ENCODE measurements at regions not wholly inside any gene's neighbourhood (a gene's known extent, or its start where the extent isn't known, plus 50 kb on each side); places are given as distances from the start of the nearest gene placed in this dataset.

GRCh38 chr16:86823888-86824671 is 245.7 kb downstream of the FOXL1 start:
- Histone ChIP-seq H3K4me3 (no peak overlapping the region), H2AFZ (ENCODE audit: control insufficient read depth, low read depth, low read length) (no peak overlapping the region), H3K4me1 (ENCODE audit: control insufficient read depth, insufficient read depth, low read length) (no peaks in the 10 kb centered on the region), H3K36me3 (ENCODE audit: control insufficient read depth in 2 of 2, insufficient read depth in 2 of 2, low read length in 1 of 2) (no peaks in the 10 kb centered on the region), H3K27me3 (replicated peaks in 1 of 2; ENCODE audit: control insufficient read depth in 2 of 2, insufficient read depth in 2 of 2, low read length in 1 of 2) (no peaks in the 10 kb centered on the region; a peak in 2 of 4 replicates), H3K27ac (ENCODE audit: control insufficient read depth, insufficient read depth) (no peak overlapping the region), H3K79me2 (ENCODE audit: control insufficient read depth, insufficient read depth, low read length) (no peaks in the 10 kb centered on the region), H3K9ac (ENCODE audit: control insufficient read depth, insufficient read depth, low read length) (no peak overlapping the region), H4K20me1 (ENCODE audit: control insufficient read depth, insufficient read depth) (no peaks in the 10 kb centered on the region), H3K4me2 (ENCODE audit: control insufficient read depth, insufficient read depth) (no peak overlapping the region), H3K9me3 (replicated peaks; ENCODE audit: control insufficient read depth, insufficient read depth, low read length) (no peaks in the 10 kb centered on the region)
- ChIA-PET POLR2A (no interaction called here), SMC1A (ENCODE audit: uncharacterized antibody, unreplicated experiment) (no interaction called here), RAD21 (ENCODE audit: unreplicated experiment) (no interaction called here), CTCF (no interaction called here)
- FAIRE-seq (no peak), DNase-seq (ENCODE audit: low read depth, low spot score) (no peak), ATAC-seq (no peak)
- WGBS (ENCODE audit: insufficient coverage, insufficient replicate concordance, low lambda C conversion rate, missing lambda C conversion rate) = 44% methylated on average over 22 of the region's 22 CpGs
- in situ Hi-C loops (cut with MboI) = no loop called here
- BruUV-seq (replicated peaks) = no TSS peak
- intact Hi-C loops (cut with micrococcal nuclease; ENCODE audit: unreplicated experiment) = no loop called here
- TF ChIP-seq EED (IDR thresholded peaks at IDR 0.05; ENCODE audit: low read depth) (no peak), HCFC1 (IDR thresholded peaks at IDR 0.05; ENCODE audit: low read length) (no peak), ZSCAN29 (IDR thresholded peaks at IDR 0.05) (no peak), NRF1 (conservative IDR thresholded peaks at IDR 0.05; ENCODE audit: low read depth, low read length) (no peak), PAX8 (IDR thresholded peaks at IDR 0.05) (no peak), RAD21 (IDR thresholded peaks at IDR 0.05; ENCODE audit: insufficient read depth, low read depth, low read length) (no peak), NKRF (conservative IDR thresholded peaks at IDR 0.05) (no peak), MLLT1 (IDR thresholded peaks at IDR 0.05) (no peak), ZNF24 (IDR thresholded peaks at IDR 0.05) (no peak), MEF2B (IDR thresholded peaks at IDR 0.05; ENCODE audit: partially characterized antibody, poor library complexity, severe bottlenecking) (no peak), MYC (IDR thresholded peaks at IDR 0.05; ENCODE audit: insufficient read depth, insufficient read length, insufficient replicate concordance, low read length, severe bottlenecking) (no peak), HDAC2 (IDR thresholded peaks at IDR 0.05) (no peak), RAD51 (IDR thresholded peaks at IDR 0.05) (no peak), MXI1 (IDR thresholded peaks at IDR 0.05; ENCODE audit: low read depth, low read length) (no peak), PML (IDR thresholded peaks at IDR 0.05; ENCODE audit: low read length) (no peak), ESRRA (IDR thresholded peaks at IDR 0.05; ENCODE audit: low read length) (no peak), IRF4 (IDR thresholded peaks at IDR 0.05; ENCODE audit: low read depth, low read length) (no peak)
